GM12872 (cell line): ENCODE measurements at regions not wholly inside any gene's neighbourhood (a gene's known extent, or its start where the extent isn't known, plus 50 kb on each side); places are given as distances from the start of the nearest gene placed in this dataset.

Experiments
- TF ChIP-seq, protein P1 (sequence below): IDR thresholded peaks from 3 replicates; pipeline ENCODE4 v1.5.1; 2011; ENCODE audit warnings: low read depth, mild to moderate bottlenecking, low read length, moderate library complexity; ENCODE audit not compliant: insufficient read depth

DNA sequence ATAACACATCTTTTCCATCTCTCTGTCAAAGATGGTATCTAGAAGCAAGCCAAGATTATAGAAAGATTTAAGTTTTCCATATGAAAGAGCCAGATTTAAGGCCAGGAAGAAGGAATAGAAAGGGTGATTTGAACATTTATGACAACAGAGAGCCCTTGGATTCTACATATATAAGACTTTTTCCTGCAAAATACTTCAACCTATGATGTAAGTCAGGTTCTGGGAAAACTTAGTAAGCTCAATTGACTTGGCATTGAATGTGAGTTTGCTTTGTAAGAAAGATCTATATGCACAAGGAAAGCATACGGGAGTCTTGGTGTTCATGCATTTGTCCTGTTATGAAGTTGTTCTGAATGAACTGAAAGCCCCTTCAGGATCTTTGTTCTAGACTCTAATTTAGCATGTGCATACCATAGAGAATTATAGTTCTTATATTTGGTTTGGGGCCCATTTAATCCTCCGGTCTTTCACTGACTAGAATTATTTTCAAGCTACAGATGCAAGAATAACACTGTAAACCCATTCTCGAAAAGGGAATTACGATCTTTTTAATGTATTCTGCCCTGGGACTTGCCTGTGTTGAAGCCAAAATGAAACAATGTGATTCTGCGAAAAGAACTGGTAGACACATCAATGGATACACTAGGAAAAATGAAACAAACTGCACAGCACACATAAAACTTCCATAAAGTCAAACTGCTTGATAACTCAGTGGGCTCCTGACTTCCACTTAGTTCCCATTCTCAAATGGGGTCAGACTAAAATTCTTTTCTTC, 152.8 kb downstream of the DISP1 start:
- TF ChIP-seq, protein P1, sequence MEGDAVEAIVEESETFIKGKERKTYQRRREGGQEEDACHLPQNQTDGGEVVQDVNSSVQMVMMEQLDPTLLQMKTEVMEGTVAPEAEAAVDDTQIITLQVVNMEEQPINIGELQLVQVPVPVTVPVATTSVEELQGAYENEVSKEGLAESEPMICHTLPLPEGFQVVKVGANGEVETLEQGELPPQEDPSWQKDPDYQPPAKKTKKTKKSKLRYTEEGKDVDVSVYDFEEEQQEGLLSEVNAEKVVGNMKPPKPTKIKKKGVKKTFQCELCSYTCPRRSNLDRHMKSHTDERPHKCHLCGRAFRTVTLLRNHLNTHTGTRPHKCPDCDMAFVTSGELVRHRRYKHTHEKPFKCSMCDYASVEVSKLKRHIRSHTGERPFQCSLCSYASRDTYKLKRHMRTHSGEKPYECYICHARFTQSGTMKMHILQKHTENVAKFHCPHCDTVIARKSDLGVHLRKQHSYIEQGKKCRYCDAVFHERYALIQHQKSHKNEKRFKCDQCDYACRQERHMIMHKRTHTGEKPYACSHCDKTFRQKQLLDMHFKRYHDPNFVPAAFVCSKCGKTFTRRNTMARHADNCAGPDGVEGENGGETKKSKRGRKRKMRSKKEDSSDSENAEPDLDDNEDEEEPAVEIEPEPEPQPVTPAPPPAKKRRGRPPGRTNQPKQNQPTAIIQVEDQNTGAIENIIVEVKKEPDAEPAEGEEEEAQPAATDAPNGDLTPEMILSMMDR = no peak

DNA sequence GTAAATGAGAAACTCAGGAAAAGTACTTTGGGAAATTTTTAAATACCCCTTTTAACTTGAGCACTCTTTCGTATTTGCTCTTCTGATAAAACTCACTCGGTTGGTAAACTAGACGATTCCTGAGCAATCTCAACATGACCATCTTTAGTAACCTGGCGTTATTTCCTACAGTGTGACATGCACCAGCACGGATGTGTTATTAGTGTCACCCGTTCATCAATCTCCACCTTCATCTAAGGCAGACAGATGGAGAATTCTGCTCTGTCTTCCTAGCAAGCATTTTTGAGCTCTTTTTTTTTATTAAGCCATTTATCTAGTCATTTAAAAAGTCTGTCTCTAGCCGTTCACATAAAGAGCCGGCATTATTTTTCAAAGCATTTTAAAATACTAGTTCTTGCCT, 155.2 kb downstream of the DISP1 start:
- TF ChIP-seq, protein P1 = no peak

DNA sequence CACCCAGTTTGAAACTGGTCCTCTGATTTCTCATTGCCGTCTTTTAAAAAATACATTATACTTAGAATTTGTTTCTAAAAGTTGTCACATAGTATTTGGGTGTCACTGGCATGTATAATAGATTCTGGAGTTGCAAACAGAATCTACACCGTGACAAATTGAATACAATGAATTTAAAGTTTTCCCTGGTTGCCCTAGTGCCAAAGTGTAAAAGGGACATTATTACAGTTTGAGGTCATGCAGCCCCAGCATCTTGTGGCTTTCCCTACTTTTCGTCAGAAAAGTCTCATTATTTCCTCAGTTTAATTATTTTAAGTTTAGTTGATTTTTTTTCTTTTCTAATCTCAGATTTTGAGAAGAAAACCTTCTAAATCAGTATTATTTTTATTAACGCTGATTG, 155.9 kb downstream of the DISP1 start:
- TF ChIP-seq, protein P1 = no peak

DNA sequence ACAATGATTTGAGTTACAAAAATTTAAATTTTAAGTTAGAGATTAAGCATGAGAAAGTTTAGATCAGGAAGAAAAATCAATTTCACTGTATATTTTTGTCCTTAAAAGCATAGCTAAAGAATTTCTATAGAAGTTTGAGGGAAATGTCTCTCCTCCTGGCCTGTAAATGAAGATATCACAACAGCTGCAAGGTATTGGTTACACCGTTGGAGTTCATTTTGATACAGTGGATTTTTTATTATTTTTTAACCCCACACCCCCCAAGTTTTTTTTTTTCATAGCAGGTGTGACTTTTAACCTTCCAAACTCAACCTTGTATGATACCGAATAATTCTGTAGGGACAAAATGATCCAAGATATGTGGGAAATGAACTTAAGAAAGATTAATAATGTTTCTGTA, 156.3 kb downstream of the DISP1 start:
- TF ChIP-seq, protein P1 = no peak

DNA sequence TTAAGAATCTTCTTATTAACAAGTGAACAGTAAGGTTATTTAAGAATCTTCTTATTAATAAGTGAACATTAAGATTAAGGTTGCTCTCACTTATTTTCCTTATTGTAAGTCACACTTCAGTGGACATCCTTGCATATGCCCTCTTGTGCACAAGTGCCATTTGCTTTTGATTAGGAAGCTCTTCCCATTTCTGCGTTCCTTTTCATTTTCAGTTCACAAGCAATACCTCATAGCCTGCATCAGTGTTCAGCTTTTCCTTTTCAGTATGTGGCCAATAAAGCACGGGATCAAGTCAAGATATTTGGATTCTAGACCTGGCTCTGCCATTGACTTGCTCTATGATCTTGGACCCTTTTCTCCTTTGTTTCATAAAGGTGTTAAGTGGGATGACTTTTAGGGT, 158.7 kb downstream of the DISP1 start:
- TF ChIP-seq, protein P1 = no peak

DNA sequence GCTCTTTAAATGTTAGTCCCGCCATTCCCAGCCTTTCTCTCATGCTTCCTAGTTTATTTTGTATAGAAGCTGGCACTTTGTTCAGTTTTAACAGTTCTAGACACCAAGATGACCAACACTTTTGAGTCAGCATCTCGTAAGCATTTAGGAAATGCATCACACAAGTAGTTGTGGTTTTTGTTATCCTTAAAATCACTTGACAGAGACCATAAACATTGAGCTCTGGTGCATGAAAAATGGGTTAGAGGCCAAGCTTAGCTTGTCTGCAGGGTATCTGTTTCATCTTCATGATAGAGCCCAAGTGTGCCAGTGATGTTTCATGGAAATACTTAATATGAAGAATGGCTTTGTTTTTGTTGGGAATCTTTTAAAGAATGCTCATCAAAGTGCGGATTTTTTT, 159.7 kb downstream of the DISP1 start:
- TF ChIP-seq, protein P1 = no peak

DNA sequence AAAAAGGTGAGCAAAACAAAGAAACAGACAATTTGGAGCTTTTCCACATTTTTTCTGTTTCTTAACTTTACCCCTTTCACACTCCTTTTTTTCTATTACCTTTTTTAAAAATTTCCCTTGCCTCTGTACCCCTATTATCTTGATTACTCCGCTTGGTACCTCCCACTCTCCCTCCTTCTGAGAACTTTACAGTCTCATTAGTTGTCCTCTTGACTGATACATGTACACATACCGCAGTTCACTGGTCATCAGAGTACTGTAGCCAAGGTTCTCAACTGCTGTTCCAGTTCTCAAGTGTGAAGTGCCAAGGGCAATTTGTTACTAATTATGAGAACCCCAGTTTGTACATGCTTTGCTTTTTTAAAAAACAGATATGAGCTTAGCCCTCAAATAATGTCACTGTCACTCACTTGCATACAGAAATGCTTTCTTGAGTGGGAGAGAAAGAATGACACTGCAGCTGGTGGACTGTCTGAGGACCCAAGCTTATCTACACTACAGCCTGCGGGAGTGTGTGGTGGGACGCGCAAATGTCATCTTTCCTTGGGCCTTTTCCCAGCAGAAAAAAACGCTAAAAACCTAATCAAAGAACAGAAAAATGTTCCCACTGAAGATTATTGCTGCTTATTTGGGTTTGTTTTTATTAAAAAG, 160.8 kb downstream of the DISP1 start:
- TF ChIP-seq, protein P1 = no peak
